ENCODE measurements at regions not wholly inside any gene's neighbourhood (a gene's known extent, or its start where the extent isn't known, plus 50 kb on each side); places are given as distances from the start of the nearest gene placed in this dataset.
"Not testable (repeated sequence)": the region's sequence is repeated elsewhere in the genome, so short reads cannot be mapped to it uniquely, and the experiment has no call there.

DNA sequence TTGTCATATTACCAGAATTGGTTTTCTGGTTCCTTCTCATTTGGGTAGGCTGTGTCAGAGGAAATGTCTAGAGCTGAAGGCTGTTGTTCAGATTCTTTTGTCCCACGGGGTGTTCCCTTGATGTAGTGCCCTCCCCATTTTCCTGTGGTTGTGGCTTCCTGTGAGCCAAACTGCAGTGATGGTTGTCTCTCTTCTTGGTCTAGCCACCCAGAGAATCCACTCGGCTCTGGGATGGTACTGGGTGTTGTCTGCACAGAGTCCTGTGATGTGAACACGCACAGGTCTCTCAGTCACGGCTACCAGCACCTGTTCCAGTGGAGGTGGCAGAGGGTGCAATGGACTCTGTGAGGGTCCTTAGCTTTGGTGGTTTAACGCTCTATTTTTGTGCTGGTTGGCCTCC is 440.9 kb downstream of the GUCY1A2 start:
- H3K27ac ChIP-seq (ENCODE audit: low read length); H3K4me1 ChIP-seq (ENCODE audit: low read length); H2AFZ ChIP-seq (ENCODE audit: low read length); H3K9ac ChIP-seq (ENCODE audit: low read length); H3K27me3 ChIP-seq (ENCODE audit: low read length); H4K20me1 ChIP-seq (ENCODE audit: insufficient read depth, low read depth, low read length); H3K4me3 ChIP-seq (ENCODE audit: low read length); H3K79me2 ChIP-seq (ENCODE audit: low read length); H3K36me3 ChIP-seq (ENCODE audit: insufficient read depth, low read length); DNase-seq; H3K4me2 ChIP-seq (ENCODE audit: low read depth, low read length, poor library complexity, severe bottlenecking); H3K9me2 ChIP-seq (replicated peaks; ENCODE audit: insufficient read depth, low read length); H3K9me3 ChIP-seq (ENCODE audit: low read length): not testable (repeated sequence)

DNA sequence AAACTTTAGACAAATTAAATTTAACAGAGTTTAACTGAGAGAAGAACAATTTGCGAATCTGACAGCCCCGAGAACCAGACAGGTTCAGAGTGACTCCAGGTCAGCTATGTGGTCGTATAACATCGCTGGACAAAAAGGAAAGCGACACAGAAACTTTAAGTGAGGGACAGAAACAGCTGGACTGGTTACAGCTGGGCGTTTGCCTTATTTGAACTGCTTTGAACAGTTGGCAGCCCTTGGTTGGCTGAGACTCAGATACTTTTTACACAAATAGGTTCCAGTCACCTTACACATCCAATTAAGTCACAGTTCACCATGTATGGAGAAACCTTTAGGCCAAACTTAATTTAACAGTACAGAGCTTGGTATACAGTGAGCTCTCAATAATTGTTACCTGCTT is 436.9 kb downstream of the GUCY1A2 start:
- Histone ChIP-seq H3K36me3 (ENCODE audit: insufficient read depth, low read length) (no peaks in the 10 kb centered on the region), H3K4me1 (ENCODE audit: low read length) (no peaks in the 10 kb centered on the region), H3K4me3 (ENCODE audit: low read length) (no peak overlapping the region), H4K20me1 (ENCODE audit: insufficient read depth, low read depth, low read length) (no peaks in the 10 kb centered on the region), H2AFZ (ENCODE audit: low read length) (no peak overlapping the region), H3K4me2 (ENCODE audit: low read depth, low read length, poor library complexity, severe bottlenecking) (no peak overlapping the region), H3K9ac (ENCODE audit: low read length) (no peak overlapping the region), H3K27ac (ENCODE audit: low read length) (no peak overlapping the region), H3K79me2 (ENCODE audit: low read length) (no peaks in the 10 kb centered on the region), H3K27me3 (ENCODE audit: low read length) (no peaks in the 10 kb centered on the region; the same call in 1 of the 2 replicates), H3K9me3 (ENCODE audit: low read length) (no peaks in the 10 kb centered on the region), H3K9me2 (replicated peaks; ENCODE audit: insufficient read depth, low read length) (no peaks in the 10 kb centered on the region)
- DNase-seq = no peak

DNA sequence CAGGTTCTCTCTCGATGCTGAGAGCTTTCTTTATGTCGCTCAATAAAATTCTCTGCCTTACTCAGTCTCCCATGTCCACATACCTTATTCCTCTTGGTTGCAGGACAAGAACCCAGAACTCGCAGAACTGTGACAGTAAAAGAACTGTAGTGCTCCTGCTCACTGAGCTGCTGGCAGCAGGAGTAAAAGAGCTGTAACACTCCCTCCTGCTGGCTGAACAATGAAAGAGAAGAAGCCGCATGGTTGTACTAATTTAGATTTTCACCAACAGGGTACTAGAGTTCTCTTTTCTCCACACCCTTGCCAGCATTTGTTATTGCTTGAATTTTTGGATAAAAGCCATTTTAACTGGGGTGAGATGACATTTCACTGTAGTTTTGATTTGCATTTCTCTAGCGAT is 433.2 kb downstream of the GUCY1A2 start:
- Histone ChIP-seq H3K36me3 (ENCODE audit: insufficient read depth, low read length) (no peaks in the 10 kb centered on the region), H2AFZ (ENCODE audit: low read length) (no peak overlapping the region), H3K4me2 (ENCODE audit: low read depth, low read length, poor library complexity, severe bottlenecking) (no peak overlapping the region), H3K4me3 (ENCODE audit: low read length) (no peak overlapping the region), H4K20me1 (ENCODE audit: insufficient read depth, low read depth, low read length) (no peaks in the 10 kb centered on the region), H3K27me3 (ENCODE audit: low read length) (no peaks in the 10 kb centered on the region; the same call in 1 of the 2 replicates), H3K9ac (ENCODE audit: low read length) (no peak overlapping the region), H3K4me1 (ENCODE audit: low read length) (no peaks in the 10 kb centered on the region), H3K9me2 (replicated peaks; ENCODE audit: insufficient read depth, low read length) (no peaks in the 10 kb centered on the region), H3K27ac (ENCODE audit: low read length) (no peak overlapping the region), H3K79me2 (ENCODE audit: low read length) (no peaks in the 10 kb centered on the region), H3K9me3 (ENCODE audit: low read length) (no peaks in the 10 kb centered on the region)
- peak; percentile 83 for DNase-seq

GRCh38 chr11:106594751-106595351 is 423.4 kb downstream of the GUCY1A2 start:
- H3K27ac ChIP-seq (ENCODE audit: low read length) = no peak overlapping the region
- no peak overlapping the region for H3K4me2 ChIP-seq (ENCODE audit: low read depth, low read length, poor library complexity, severe bottlenecking)
- H3K27me3 ChIP-seq (ENCODE audit: low read length) = no peaks in the 10 kb centered on the region
- no peak overlapping the region for H2AFZ ChIP-seq (ENCODE audit: low read length)
- no peaks in the 10 kb centered on the region for H3K4me1 ChIP-seq (ENCODE audit: low read length)
- H3K4me3 ChIP-seq (ENCODE audit: low read length) = no peak overlapping the region
- H3K9me3 ChIP-seq (ENCODE audit: low read length) = no peaks in the 10 kb centered on the region
- no peaks in the 10 kb centered on the region for H3K36me3 ChIP-seq (ENCODE audit: insufficient read depth, low read length)
- no peaks in the 10 kb centered on the region for H4K20me1 ChIP-seq (ENCODE audit: insufficient read depth, low read depth, low read length)
- no peaks in the 10 kb centered on the region for H3K79me2 ChIP-seq (ENCODE audit: low read length)
- DNase-seq = no peak
- H3K9ac ChIP-seq (ENCODE audit: low read length) = no peak overlapping the region
- no peaks in the 10 kb centered on the region for H3K9me2 ChIP-seq (replicated peaks; ENCODE audit: insufficient read depth, low read length)

- Histone ChIP-seq H3K4me2 (ENCODE audit: low read depth, low read length, poor library complexity, severe bottlenecking) (no peak overlapping the region), H3K4me3 (ENCODE audit: low read length) (no peak overlapping the region)
Measured at GRCh38 chr11:106601684-106602297, 416.5 kb downstream of the GUCY1A2 start.

GRCh38 chr11:106608677-106609076 is 409.6 kb downstream of the GUCY1A2 start:
- Histone ChIP-seq H3K9ac (ENCODE audit: low read length) (no peak overlapping the region), H3K27me3 (ENCODE audit: low read length) (0 out of 2 replicates have a peak, but pooled peaks cover 2% of the 10 kb centered on the region), H4K20me1 (ENCODE audit: insufficient read depth, low read depth, low read length) (no peaks in the 10 kb centered on the region), H3K4me2 (ENCODE audit: low read depth, low read length, poor library complexity, severe bottlenecking) (no peak overlapping the region), H3K4me3 (ENCODE audit: low read length) (no peak overlapping the region), H3K36me3 (ENCODE audit: insufficient read depth, low read length) (no peaks in the 10 kb centered on the region), H3K4me1 (ENCODE audit: low read length) (no peaks in the 10 kb centered on the region), H3K9me3 (ENCODE audit: low read length) (no peaks in the 10 kb centered on the region), H3K9me2 (replicated peaks; ENCODE audit: insufficient read depth, low read length) (peaks cover 6% of the 10 kb centered on the region; the same call in 1 of the 2 replicates), H3K27ac (ENCODE audit: low read length) (no peak overlapping the region), H2AFZ (ENCODE audit: low read length) (no peak overlapping the region), H3K79me2 (ENCODE audit: low read length) (no peaks in the 10 kb centered on the region)
- no peak for DNase-seq

More at GRCh38 chr11:106601684-106602297, 416.5 kb downstream of the GUCY1A2 start:
- no peaks in the 10 kb centered on the region for H3K9me2 ChIP-seq (replicated peaks; ENCODE audit: insufficient read depth, low read length)
- H3K27me3 ChIP-seq (ENCODE audit: low read length) = no peaks in the 10 kb centered on the region
- no peaks in the 10 kb centered on the region for H3K36me3 ChIP-seq (ENCODE audit: insufficient read depth, low read length)
- H3K79me2 ChIP-seq (ENCODE audit: low read length) = no peaks in the 10 kb centered on the region
- H3K4me1 ChIP-seq (ENCODE audit: low read length) = no peaks in the 10 kb centered on the region
- H2AFZ ChIP-seq (ENCODE audit: low read length) = no peak overlapping the region
- DNase-seq = no peak
- H3K9ac ChIP-seq (ENCODE audit: low read length) = no peak overlapping the region
- no peaks in the 10 kb centered on the region for H3K9me3 ChIP-seq (ENCODE audit: low read length)
- H3K27ac ChIP-seq (ENCODE audit: low read length) = no peak overlapping the region
- no peaks in the 10 kb centered on the region for H4K20me1 ChIP-seq (ENCODE audit: insufficient read depth, low read depth, low read length)

DNA sequence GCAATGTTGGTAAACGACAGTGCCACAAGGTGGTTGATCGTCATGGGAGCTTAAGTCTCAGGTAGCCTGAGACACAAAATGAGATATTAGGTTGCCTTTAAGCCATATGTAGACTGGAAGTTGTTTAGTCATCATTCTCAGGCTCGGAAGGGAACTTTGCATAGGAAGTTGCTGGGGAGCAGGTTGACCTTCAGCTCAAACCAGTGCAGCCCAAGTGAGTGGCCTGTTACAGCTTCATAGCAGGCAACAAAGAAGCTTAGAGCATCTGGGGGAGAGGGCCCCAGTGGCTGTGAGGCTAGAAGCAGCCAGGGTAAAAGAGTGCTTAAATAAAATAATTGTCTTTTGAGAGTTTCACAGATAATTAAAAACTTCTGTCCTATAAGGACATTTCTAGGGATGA is 404.0 kb downstream of the GUCY1A2 start:
- Histone ChIP-seq H3K27ac (ENCODE audit: low read length) (no peak overlapping the region), H3K9me2 (replicated peaks; ENCODE audit: insufficient read depth, low read length) (peaks cover 6% of the 10 kb centered on the region; the same call in 1 of the 2 replicates), H2AFZ (ENCODE audit: low read length) (no peak overlapping the region), H3K4me2 (ENCODE audit: low read depth, low read length, poor library complexity, severe bottlenecking) (no peak overlapping the region), H3K27me3 (ENCODE audit: low read length) (0 out of 2 replicates have a peak, but pooled peaks cover under 1% of the 10 kb centered on the region), H3K9me3 (ENCODE audit: low read length) (no peaks in the 10 kb centered on the region), H3K9ac (ENCODE audit: low read length) (no peak overlapping the region), H3K4me3 (ENCODE audit: low read length) (no peak overlapping the region), H4K20me1 (ENCODE audit: insufficient read depth, low read depth, low read length) (no peaks in the 10 kb centered on the region), H3K79me2 (ENCODE audit: low read length) (no peaks in the 10 kb centered on the region), H3K4me1 (ENCODE audit: low read length) (no peaks in the 10 kb centered on the region), H3K36me3 (ENCODE audit: insufficient read depth, low read length) (no peaks in the 10 kb centered on the region)
- no peak for DNase-seq

DNA sequence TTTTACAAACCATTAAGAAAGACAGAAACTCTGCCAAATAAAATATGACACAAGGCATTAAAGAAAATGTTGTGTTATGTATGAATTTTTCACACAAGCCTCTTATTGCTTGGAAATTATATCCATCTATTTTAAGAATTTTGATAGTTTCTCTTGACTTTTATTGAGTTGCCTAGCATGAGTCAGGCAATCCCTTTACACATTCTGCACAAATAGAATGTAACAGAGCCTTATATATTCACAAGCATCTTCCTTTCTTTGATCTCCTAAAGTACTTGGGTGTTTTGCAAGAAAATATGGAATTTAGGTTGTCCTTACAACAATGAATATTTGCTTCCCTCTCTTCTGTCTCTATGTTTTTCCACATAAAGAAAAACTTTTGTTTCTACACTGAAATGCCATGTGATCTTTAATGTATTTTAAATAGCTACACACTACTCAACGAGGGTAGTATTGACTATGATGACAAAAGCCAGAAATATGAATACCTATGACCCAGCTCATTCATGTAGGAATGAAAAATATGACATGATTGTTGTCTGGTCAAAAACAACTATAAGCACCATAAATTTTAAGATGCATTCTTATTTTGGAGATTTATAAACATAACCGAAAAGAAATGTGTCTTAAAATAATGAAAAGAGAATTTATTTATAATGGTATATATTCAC is 398.8 kb downstream of the GUCY1A2 start:
- Histone ChIP-seq H3K4me3 (ENCODE audit: low read length) (no peak overlapping the region), H3K27me3 (ENCODE audit: low read length) (no peaks in the 10 kb centered on the region), H3K79me2 (ENCODE audit: low read length) (no peaks in the 10 kb centered on the region), H3K9me2 (replicated peaks; ENCODE audit: insufficient read depth, low read length) (no peaks in the 10 kb centered on the region), H3K9me3 (ENCODE audit: low read length) (no peaks in the 10 kb centered on the region), H3K4me1 (ENCODE audit: low read length) (no peaks in the 10 kb centered on the region), H3K9ac (ENCODE audit: low read length) (no peak overlapping the region), H3K36me3 (ENCODE audit: insufficient read depth, low read length) (no peaks in the 10 kb centered on the region), H2AFZ (ENCODE audit: low read length) (no peak overlapping the region), H3K4me2 (ENCODE audit: low read depth, low read length, poor library complexity, severe bottlenecking) (no peak overlapping the region), H3K27ac (ENCODE audit: low read length) (no peak overlapping the region), H4K20me1 (ENCODE audit: insufficient read depth, low read depth, low read length) (no peaks in the 10 kb centered on the region)
- no peak for DNase-seq
